ENCODE measurements at regions not wholly inside any gene's neighbourhood (a gene's known extent, or its start where the extent isn't known, plus 50 kb on each side); places are given as distances from the start of the nearest gene placed in this dataset.
A peak's percentile ranks its signal among the peaks of the same experiment; 100 is the strongest.

GRCh38 chr12:124517260-124518050 lies 50.0 kb downstream of the NCOR2 start:
- peak; percentile 52 for DNase-seq (ENCODE audit: low read depth, low spot score)
- TF ChIP-seq CTCF (IDR thresholded peaks at IDR 0.05; ENCODE audit: low read depth, low read length), result peak; percentile 7
- in situ Hi-C loops (cut with HindIII; ENCODE audit: low sequenced_read_pairs), result no loop called here
- peak overlapping the region; percentile 65 for H3K4me3 ChIP-seq (ENCODE audit: low read depth, low read length)

- DNase-seq (ENCODE audit: low read depth, low spot score), result no peak
- H3K4me3 ChIP-seq (ENCODE audit: low read depth, low read length), result peak overlapping the region; percentile 65
- TF ChIP-seq CTCF (IDR thresholded peaks at IDR 0.05; ENCODE audit: low read depth, low read length), result no peak
- in situ Hi-C loops (cut with HindIII; ENCODE audit: low sequenced_read_pairs), result no loop called here
These were observed 50.6 kb downstream of the NCOR2 start for GRCh38 chr12:124516850-124517249.

GRCh38 chr12:124515981-124516380 lies 51.4 kb downstream of the NCOR2 start:
- DNase-seq (ENCODE audit: low read depth, low spot score), result no peak
- H3K4me3 ChIP-seq (ENCODE audit: low read depth, low read length), result no peak overlapping the region
- in situ Hi-C loops (cut with HindIII; ENCODE audit: low sequenced_read_pairs), result no loop called here
- no peak for TF ChIP-seq CTCF (IDR thresholded peaks at IDR 0.05; ENCODE audit: low read depth, low read length)

- in situ Hi-C loops (cut with HindIII; ENCODE audit: low sequenced_read_pairs), result no loop called here
These were observed 52.1 kb downstream of the NCOR2 start for GRCh38 chr12:124514996-124515932.

GRCh38 chr12:124514145-124514995 lies 53.0 kb downstream of the NCOR2 start:
- no peak overlapping the region for H3K4me3 ChIP-seq (ENCODE audit: low read depth, low read length)
- in situ Hi-C loops (cut with HindIII; ENCODE audit: low sequenced_read_pairs), result no loop called here
- no peak for DNase-seq (ENCODE audit: low read depth, low spot score)
- no peak for TF ChIP-seq CTCF (IDR thresholded peaks at IDR 0.05; ENCODE audit: low read depth, low read length)

More at GRCh38 chr12:124514996-124515932, 52.1 kb downstream of the NCOR2 start:
- no peak overlapping the region for H3K4me3 ChIP-seq (ENCODE audit: low read depth, low read length)
- no peak for TF ChIP-seq CTCF (IDR thresholded peaks at IDR 0.05; ENCODE audit: low read depth, low read length)
- DNase-seq (ENCODE audit: low read depth, low spot score), result no peak
